Vagina (tissue), 2 donors: ENCODE measurements at regions not wholly inside any gene's neighbourhood (a gene's known extent, or its start where the extent isn't known, plus 50 kb on each side); places are given as distances from the start of the nearest gene placed in this dataset.

Experiments used
- DNase-seq, 2 donors: peaks; one replicate each; pipeline ENCODE4 v3.0.0-alpha.2; 2017; ENCODE audit errors: extremely low spot score in 2 of 2
- H3K27ac ChIP-seq: fragments of 200-600 bp; sonication (generic); one replicate; pipeline ENCODE4 v1.5.1; 2019
- H3K27me3 ChIP-seq: fragments of 200-600 bp; sonication (generic); one replicate; pipeline ENCODE4 v1.5.1; 2019
- H3K36me3 ChIP-seq, 2 donors: fragments of 200-600 bp; sonication (generic); one replicate each; pipeline ENCODE4 v1.5.1; 2017 to 2019
- H3K4me1 ChIP-seq: fragments of 200-600 bp; sonication (generic); one replicate; pipeline ENCODE4 v1.5.1; 2019
- H3K4me3 ChIP-seq, 2 donors: fragments of 200-600 bp; sonication (generic); 1 replicate in 1 of 2; 2 replicates in 1 of 2; pipeline ENCODE4 v1.5.1; 2016 to 2019
- H3K9me3 ChIP-seq: fragments of 200-600 bp; sonication (generic); one replicate; pipeline ENCODE4 v1.5.1; 2019
- CTCF ChIP-seq, 3 experiments: fragments of 450-650 bp in 2 of 3; fragments of 200-600 bp in 1 of 3; sonication (generic) in 1 of 3; IDR thresholded peaks; one replicate each; pipeline ENCODE4 v1.5.1; 2017 to 2019; ENCODE audit warnings: antibody characterized with exemption in 3 of 3, mild to moderate bottlenecking in 2 of 3, moderate library complexity in 2 of 3
- POLR2A ChIP-seq, 2 donors: fragments of 450-650 bp; IDR thresholded peaks; one replicate each; pipeline ENCODE4 v1.6.1; 2017; ENCODE audit warnings: antibody characterized with exemption in 2 of 2, mild to moderate bottlenecking in 2 of 2, moderate library complexity in 2 of 2
- POLR2AphosphoS5 ChIP-seq, 2 donors: sonication (generic); formaldehyde crosslinking; IDR thresholded peaks; one replicate each; pipeline ENCODE4 v1.9.0; 2017; ENCODE audit warnings: antibody characterized with exemption in 2 of 2, mild to moderate bottlenecking in 2 of 2, low read depth in 1 of 2; ENCODE audit not compliant: insufficient read depth in 1 of 2
- intact Hi-C: fragments of 100-400 bp; cut with DNase I; formaldehyde crosslinking; loops from one replicate; pipeline ENCODE4 v1.15.1; 2023

DNA sequence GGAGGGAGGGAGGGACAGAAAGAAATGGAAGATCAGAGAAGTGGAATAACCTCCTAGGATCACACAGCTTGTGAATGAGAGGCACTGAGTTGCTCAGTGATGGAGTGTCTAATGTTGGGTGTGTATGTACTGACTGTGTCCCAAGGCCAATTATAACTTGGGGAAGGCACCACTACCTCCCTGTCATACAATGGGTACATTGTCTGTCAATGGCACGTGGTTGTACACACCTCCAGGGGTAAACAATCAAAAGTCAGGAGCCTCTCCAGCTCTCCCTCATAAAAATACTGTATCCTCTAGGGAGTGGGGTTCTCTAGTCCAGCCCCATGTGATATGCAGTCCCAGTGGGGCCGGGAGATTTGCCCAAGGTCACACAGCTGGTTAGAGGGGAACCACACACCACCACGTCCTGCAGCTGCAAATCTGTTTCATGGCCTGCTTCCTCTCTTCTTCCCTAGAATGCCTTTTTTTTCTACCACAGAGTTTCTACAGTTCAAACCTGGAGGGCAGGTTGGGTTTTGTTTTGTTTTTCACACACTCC is 112.5 kb downstream of the SNX5 start:
- intact Hi-C loops = no loop called here
- no peak overlapping the region for H3K4me3 ChIP-seq
- no peaks in the 10 kb centered on the region for H3K36me3 ChIP-seq
- H3K9me3 ChIP-seq = no peaks in the 10 kb centered on the region
- no peaks in the 10 kb centered on the region for H3K4me1 ChIP-seq
- no peak overlapping the region for H3K27ac ChIP-seq
- no peaks in the 10 kb centered on the region for H3K27me3 ChIP-seq
- TF ChIP-seq CTCF (IDR thresholded peaks at IDR 0.05) (no peak), POLR2A (IDR thresholded peaks at IDR 0.05) (no peak), POLR2AphosphoS5 (IDR thresholded peaks at IDR 0.05; ENCODE audit: insufficient read depth in 1 of 2, low read depth in 1 of 2) (no peak)
- no peak for DNase-seq

GRCh38 chr20:17854307-17854903 is 114.2 kb downstream of the SNX5 start:
- Histone ChIP-seq H3K4me1 (peaks cover 8% of the 10 kb centered on the region), H3K27me3 (no peaks in the 10 kb centered on the region)
- TF ChIP-seq POLR2A (IDR thresholded peaks at IDR 0.05) (no peak), POLR2AphosphoS5 (IDR thresholded peaks at IDR 0.05; ENCODE audit: insufficient read depth in 1 of 2, low read depth in 1 of 2) (no peak), CTCF (IDR thresholded peaks at IDR 0.05) (no peak)

DNA sequence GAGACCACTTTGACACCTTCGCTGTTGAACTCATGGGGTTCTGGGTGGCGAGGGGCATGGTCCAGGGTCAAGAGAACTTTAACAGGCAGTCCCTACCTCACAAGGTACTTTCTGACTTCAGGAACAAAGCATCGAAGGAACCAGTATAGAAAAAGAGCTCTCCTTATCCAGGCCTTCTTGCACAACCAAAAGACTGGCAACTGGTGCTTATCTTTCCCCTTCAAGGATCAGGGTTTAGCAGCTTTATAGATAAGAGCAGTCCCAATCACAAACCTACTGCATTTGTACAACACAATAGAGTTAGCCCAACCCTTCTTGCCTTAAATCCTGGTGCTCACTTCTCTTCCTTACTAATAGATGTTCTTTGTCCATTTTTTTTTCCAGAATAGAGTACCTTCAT is 116.3 kb downstream of the SNX5 start:
- no peak for DNase-seq
- Histone ChIP-seq H3K27ac (no peak overlapping the region), H3K27me3 (no peaks in the 10 kb centered on the region), H3K36me3 (no peaks in the 10 kb centered on the region), H3K9me3 (no peaks in the 10 kb centered on the region), H3K4me3 (no peak overlapping the region), H3K4me1 (peaks cover 8% of the 10 kb centered on the region)
- intact Hi-C loops = no loop called here
- TF ChIP-seq POLR2AphosphoS5 (IDR thresholded peaks at IDR 0.05; ENCODE audit: insufficient read depth in 1 of 2, low read depth in 1 of 2) (no peak), CTCF (IDR thresholded peaks at IDR 0.05) (no peak), POLR2A (IDR thresholded peaks at IDR 0.05) (no peak)

More at GRCh38 chr20:17854307-17854903, 114.2 kb downstream of the SNX5 start:
- DNase-seq = no peak
- no peaks in the 10 kb centered on the region for H3K36me3 ChIP-seq
- intact Hi-C loops = no loop called here
- no peak overlapping the region for H3K4me3 ChIP-seq
- H3K27ac ChIP-seq = no peak overlapping the region
- no peaks in the 10 kb centered on the region for H3K9me3 ChIP-seq

- Histone ChIP-seq H3K36me3 (no peaks in the 10 kb centered on the region), H3K27ac (peak overlapping the region; percentile 53), H3K4me3 (no peak overlapping the region), H3K9me3 (no peaks in the 10 kb centered on the region), H3K27me3 (no peaks in the 10 kb centered on the region), H3K4me1 (peaks cover 14% of the 10 kb centered on the region)
- no peak for DNase-seq
- TF ChIP-seq POLR2A (IDR thresholded peaks at IDR 0.05) (no peak), CTCF (IDR thresholded peaks at IDR 0.05) (no peak), POLR2AphosphoS5 (IDR thresholded peaks at IDR 0.05; ENCODE audit: insufficient read depth in 1 of 2, low read depth in 1 of 2) (no peak)
- intact Hi-C loops = no loop called here
These were observed 117.9 kb downstream of the SNX5 start for GRCh38 chr20:17850684-17851026.

- no peaks in the 10 kb centered on the region for H3K36me3 ChIP-seq
- H3K4me3 ChIP-seq = no peak overlapping the region
- intact Hi-C loops = no loop called here
- TF ChIP-seq POLR2A (IDR thresholded peaks at IDR 0.05) = no peak
- no peak for TF ChIP-seq CTCF (IDR thresholded peaks at IDR 0.05)
- peak; percentile 58 to 77 for TF ChIP-seq POLR2AphosphoS5 (IDR thresholded peaks at IDR 0.05; ENCODE audit: insufficient read depth in 1 of 2, low read depth in 1 of 2)
- no peaks in the 10 kb centered on the region for H3K9me3 ChIP-seq
- H3K27me3 ChIP-seq = no peaks in the 10 kb centered on the region
- peaks cover 14% of the 10 kb centered on the region for H3K4me1 ChIP-seq
- DNase-seq = peak in 1 of 2 donors; percentile 96
- H3K27ac ChIP-seq = peak overlapping the region; percentile 53
These were observed 118.5 kb downstream of the SNX5 start for GRCh38 chr20:17849901-17850683.
